Naive thymus-derived CD4-positive, alpha-beta T cell (primary cell): ENCODE measurements at regions not wholly inside any gene's neighbourhood (a gene's known extent, or its start where the extent isn't known, plus 50 kb on each side); places are given as distances from the start of the nearest gene placed in this dataset.

Experiments used
- ATAC-seq: fragments of 150-1000 bp; cut with Tn5 transposase; 2 replicates; pipeline ENCODE4 v1.10.0; 2021; ENCODE audit warnings: mild to moderate bottlenecking, moderate library complexity
- CTCF ChIA-PET: fragments of 350-600 bp; sonication (Branson Sonifier 250); formaldehyde crosslinking; loops from one replicate; lab custom pipeline; 2021; ENCODE audit warnings: antibody characterized with exemption; lab: Charles Lee
- POLR2A ChIA-PET: fragments of 350-600 bp; sonication (Branson Sonifier 250); formaldehyde crosslinking; loops from one replicate; lab custom pipeline; 2021; ENCODE audit warnings: antibody characterized with exemption, inconsistent platforms; lab: Charles Lee
- DNase-seq, 9 donors: peaks; one replicate each; pipeline versions ENCODE4 v3.0.0 to v3.0.0-alpha.2; 2020 to 2022; ENCODE audit warnings: mixed read lengths in 1 of 9
- H3K27ac ChIP-seq: one replicate; pipeline ENCODE4 v1.7.0; 2013; ENCODE audit warnings: mild to moderate bottlenecking, low read depth, low read length, moderate library complexity
- H3K27me3 ChIP-seq, 2 donors: one replicate each; pipeline ENCODE4 v1.7.0; 2013; ENCODE audit warnings: low read length in 2 of 2, mild to moderate bottlenecking in 2 of 2, moderate library complexity in 2 of 2; ENCODE audit not compliant: control insufficient read depth in 2 of 2, insufficient read depth in 2 of 2
- H3K36me3 ChIP-seq, 3 experiments: 1 replicate in 2 of 3; 2 replicates in 1 of 3; pipeline ENCODE4 v1.7.0; 2013; ENCODE audit warnings: low read length in 3 of 3, mild to moderate bottlenecking in 3 of 3, moderate library complexity in 1 of 3; ENCODE audit not compliant: insufficient read depth in 3 of 3, control insufficient read depth in 2 of 3
- H3K4me1 ChIP-seq, 2 donors: one replicate each; pipeline ENCODE4 v1.7.0; 2013; ENCODE audit warnings: low read length in 2 of 2, mild to moderate bottlenecking in 2 of 2, moderate library complexity in 1 of 2; ENCODE audit not compliant: control insufficient read depth in 2 of 2, insufficient read depth in 2 of 2
- H3K4me3 ChIP-seq: 2 replicates; pipeline ENCODE4 v1.7.0; 2013; ENCODE audit warnings: mild to moderate bottlenecking, low read length
- H3K9me3 ChIP-seq, 3 experiments: 1 replicate in 2 of 3; 2 replicates in 1 of 3; pipeline ENCODE4 v1.7.0; 2013; ENCODE audit warnings: low read length in 3 of 3; ENCODE audit not compliant: control insufficient read depth in 2 of 3
- H3K27ac Mint-ChIP-seq, 9 donors: one replicate each; pipeline ENCODE4 v1.8.0; 2020 to 2022; ENCODE audit warnings: mixed read lengths in 9 of 9, mild to moderate bottlenecking in 8 of 9, moderate library complexity in 5 of 9, inconsistent platforms in 2 of 9
- H3K27me3 Mint-ChIP-seq, 5 donors: one replicate each; pipeline ENCODE4 v1.8.0; 2021 to 2022; ENCODE audit warnings: mixed read lengths in 5 of 5, mild to moderate bottlenecking in 1 of 5
- H3K36me3 Mint-ChIP-seq, 5 donors: one replicate each; pipeline ENCODE4 v1.8.0; 2020 to 2022; ENCODE audit warnings: mixed read lengths in 5 of 5, mild to moderate bottlenecking in 3 of 5, inconsistent platforms in 1 of 5
- H3K4me1 Mint-ChIP-seq, 7 donors: one replicate each; pipeline ENCODE4 v1.8.0; 2020 to 2022; ENCODE audit warnings: mixed read lengths in 7 of 7, mild to moderate bottlenecking in 3 of 7, inconsistent platforms in 1 of 7
- H3K4me3 Mint-ChIP-seq, 10 donors: one replicate each; pipeline ENCODE4 v1.8.0; 2020 to 2022; ENCODE audit warnings: mild to moderate bottlenecking in 10 of 10, mixed read lengths in 10 of 10, moderate library complexity in 6 of 10, inconsistent platforms in 2 of 10
- H3K9me3 Mint-ChIP-seq, 11 donors: one replicate each; pipeline ENCODE4 v1.8.0; 2020 to 2022; ENCODE audit warnings: mixed read lengths in 11 of 11, mild to moderate bottlenecking in 4 of 11, inconsistent platforms in 1 of 11, moderate library complexity in 1 of 11
- intact Hi-C, 2 donors: fragments of 100-400 bp; cut with micrococcal nuclease; formaldehyde crosslinking; loops; one replicate each; pipeline ENCODE4 v1.15.1; 2023

GRCh38 chr14:22025879-22026278, 352.3 kb upstream of the OR4E1 start:
- intact Hi-C loops: no loop called here
- no peak overlapping the region for H3K4me3 ChIP-seq
- peaks cover 0 to 7% (median 5%) of the 10 kb centered on the region in 7 donors for H3K4me1 Mint-ChIP-seq
- H3K9me3 ChIP-seq: no peaks in the 10 kb centered on the region
- no peaks in the 10 kb centered on the region for H3K36me3 Mint-ChIP-seq
- no peak overlapping the region for H3K27ac Mint-ChIP-seq
- ATAC-seq (no peak), DNase-seq (no peak)
- ChIA-PET CTCF (interaction anchor here (1.2 kb wide), 1 partner anchor 14 kb away, joined by 4 read pairs; no protein-coding TSS in a partner anchor), POLR2A (interaction anchor here (1.5 kb wide), 1 partner anchor 16 kb away, joined by 7 read pairs; no protein-coding TSS in a partner anchor)
- no peaks in the 10 kb centered on the region for H3K27me3 ChIP-seq
- H3K36me3 ChIP-seq: no peaks in the 10 kb centered on the region
- H3K4me1 ChIP-seq: no peaks in the 10 kb centered on the region
- H3K4me3 Mint-ChIP-seq: no peak overlapping the region
- H3K9me3 Mint-ChIP-seq: peaks cover 0 to 1% (median 0%) of the 10 kb centered on the region in 11 donors
- H3K27ac ChIP-seq: no peak overlapping the region
- H3K27me3 Mint-ChIP-seq: peaks cover 0 to 16% (median 0%) of the 10 kb centered on the region in 5 donors

- intact Hi-C loops: no loop called here
- no peaks in the 10 kb centered on the region for H3K36me3 ChIP-seq
- H3K27me3 ChIP-seq: no peaks in the 10 kb centered on the region
- DNase-seq: no peak
- H3K36me3 Mint-ChIP-seq: no peaks in the 10 kb centered on the region
- no peaks in the 10 kb centered on the region for H3K9me3 ChIP-seq
- H3K27me3 Mint-ChIP-seq: peaks cover 0 to 19% (median 0%) of the 10 kb centered on the region in 5 donors
- no peak overlapping the region for H3K4me3 ChIP-seq
- no peak overlapping the region for H3K4me3 Mint-ChIP-seq
- ChIA-PET CTCF (no interaction called here), POLR2A (no interaction called here)
- no peak for ATAC-seq
- H3K4me1 Mint-ChIP-seq: peaks cover 0 to 12% (median 6%) of the 10 kb centered on the region in 7 donors
- peak overlapping the region in 1 of 9 donors; percentile 78 for H3K27ac Mint-ChIP-seq
- no peak overlapping the region for H3K27ac ChIP-seq
- no peaks in the 10 kb centered on the region for H3K4me1 ChIP-seq
- peaks cover 0 to 1% (median 0%) of the 10 kb centered on the region in 11 donors for H3K9me3 Mint-ChIP-seq
These were observed 350.5 kb upstream of the OR4E1 start for GRCh38 chr14:22024137-22024536.

DNA sequence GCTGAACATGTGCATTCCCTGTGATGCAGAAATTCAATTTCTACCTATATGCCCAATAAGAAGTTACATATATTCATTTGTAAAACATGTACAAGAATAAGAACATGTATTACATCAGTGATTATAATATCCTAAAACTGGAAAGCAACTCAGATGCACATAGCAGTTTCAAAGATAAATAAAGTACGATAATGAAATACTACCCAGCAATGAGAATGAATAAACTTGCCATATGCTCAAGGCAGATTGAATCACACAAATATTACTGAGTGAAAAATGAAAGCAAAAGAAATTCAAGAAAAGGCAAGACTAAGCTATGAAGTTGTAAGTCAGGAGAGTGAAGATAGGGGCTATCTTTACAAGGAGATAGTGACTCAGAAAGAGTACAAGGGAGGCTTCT, 345.3 kb upstream of the OR4E1 start:
- ATAC-seq: no peak
- no peaks in the 10 kb centered on the region for H3K9me3 Mint-ChIP-seq
- ChIA-PET CTCF (no interaction called here), POLR2A (no interaction called here)
- intact Hi-C loops: no loop called here
- no peak overlapping the region for H3K4me3 Mint-ChIP-seq
- H3K4me1 Mint-ChIP-seq: peaks cover 0 to 6% (median 4%) of the 10 kb centered on the region in 7 donors
- no peak overlapping the region for H3K27ac ChIP-seq
- H3K27me3 ChIP-seq: no peaks in the 10 kb centered on the region
- H3K27me3 Mint-ChIP-seq: peaks cover 0 to 7% (median 0%) of the 10 kb centered on the region in 5 donors
- H3K9me3 ChIP-seq: no peaks in the 10 kb centered on the region
- H3K27ac Mint-ChIP-seq: peak overlapping the region in 1 of 9 donors; percentile 28
- no peaks in the 10 kb centered on the region for H3K36me3 Mint-ChIP-seq
- no peak for DNase-seq
- no peaks in the 10 kb centered on the region for H3K4me1 ChIP-seq
- no peaks in the 10 kb centered on the region for H3K36me3 ChIP-seq
- H3K4me3 ChIP-seq: no peak overlapping the region

DNA sequence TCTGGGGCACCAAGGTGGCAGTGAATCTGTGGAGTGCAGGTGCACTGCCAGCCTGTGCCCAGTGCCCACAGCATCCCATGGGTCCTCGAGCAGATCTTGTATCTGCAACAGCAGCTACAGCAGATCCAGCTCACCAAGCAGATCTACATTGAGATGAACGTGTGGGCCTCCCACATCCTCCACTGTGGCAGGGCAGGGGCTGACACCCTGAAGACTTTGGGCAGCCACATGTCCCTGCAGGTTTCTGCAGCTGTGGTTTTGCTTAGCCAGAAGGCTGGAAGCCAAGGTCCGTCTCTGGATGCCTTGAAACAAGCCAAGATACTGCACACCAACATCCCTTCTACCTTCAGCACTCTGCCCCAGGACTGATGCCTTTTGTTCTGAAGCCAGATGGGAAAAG, 338.8 kb upstream of the OR4E1 start:
- H3K36me3 ChIP-seq: no peaks in the 10 kb centered on the region
- H3K27me3 ChIP-seq: no peaks in the 10 kb centered on the region
- intact Hi-C loops: no loop called here
- no peaks in the 10 kb centered on the region for H3K27me3 Mint-ChIP-seq
- no peaks in the 10 kb centered on the region for H3K9me3 ChIP-seq
- H3K4me1 ChIP-seq: peaks cover 0 to 6% of the 10 kb centered on the region in 2 donors
- CTCF ChIA-PET: no interaction called here
- peaks cover 2 to 12% (median 6%) of the 10 kb centered on the region in 7 donors for H3K4me1 Mint-ChIP-seq
- H3K9me3 Mint-ChIP-seq: peaks cover 0 to under 1% (median 0%) of the 10 kb centered on the region in 11 donors
- no peak overlapping the region for H3K27ac ChIP-seq
- peaks cover 0 to 1% (median 0%) of the 10 kb centered on the region in 5 donors for H3K36me3 Mint-ChIP-seq
- no peak overlapping the region for H3K27ac Mint-ChIP-seq
- DNase-seq (no peak), ATAC-seq (no peak)
- POLR2A ChIA-PET: no interaction called here
- H3K4me3 Mint-ChIP-seq: no peak overlapping the region
- no peak overlapping the region for H3K4me3 ChIP-seq

GRCh38 chr14:22011253-22011642, 337.6 kb upstream of the OR4E1 start:
- no peak for DNase-seq
- POLR2A ChIA-PET: no interaction called here

DNA sequence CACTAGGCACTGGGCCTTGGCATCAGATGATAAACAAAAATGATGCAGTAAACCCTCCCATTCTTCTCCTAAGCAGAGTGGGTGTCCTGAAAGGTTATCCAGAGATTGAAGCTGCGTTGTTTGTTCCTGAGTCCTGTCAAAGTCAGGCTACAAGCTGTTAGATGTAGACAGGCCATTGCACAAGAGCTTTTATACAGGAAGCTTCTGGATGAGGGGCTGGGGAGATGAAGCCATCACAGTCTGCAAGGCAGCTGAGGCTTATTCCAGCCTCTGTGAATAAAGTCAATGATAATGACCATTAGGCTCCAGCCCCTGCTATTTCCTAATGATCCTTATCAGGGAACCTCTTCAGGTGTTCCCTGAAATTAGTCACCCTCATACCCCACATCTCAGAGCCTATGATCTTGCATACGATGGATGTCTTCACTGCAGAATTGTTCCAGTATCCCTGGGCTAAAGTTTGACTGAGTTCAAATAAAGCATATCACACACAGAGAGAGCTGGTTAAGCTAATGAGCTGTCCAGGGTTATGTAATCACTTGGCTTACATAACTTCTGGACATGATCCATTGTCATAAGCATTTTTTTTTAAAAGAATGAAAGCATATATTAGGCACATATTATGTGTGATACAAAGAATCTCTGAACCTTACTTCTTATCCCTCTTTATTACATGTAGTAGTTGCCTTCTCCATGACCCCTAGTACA, 337.1 kb upstream of the OR4E1 start:
- no peak for ATAC-seq
- Mint-ChIP-seq H3K9me3 (peaks cover 0 to 1% (median 0%) of the 10 kb centered on the region in 11 donors), H3K4me1 (peaks cover 2 to 21% (median 16%) of the 10 kb centered on the region in 7 donors), H3K27ac (peak overlapping the region in 4 of 9 donors; percentile 34 to 82 (median 42)), H3K27me3 (no peaks in the 10 kb centered on the region), H3K36me3 (peaks cover 0 to 10% (median 3%) of the 10 kb centered on the region in 5 donors), H3K4me3 (no peak overlapping the region)
- peaks cover 0 to 9% of the 10 kb centered on the region in 2 donors for H3K4me1 ChIP-seq
- no peak for DNase-seq
- no peaks in the 10 kb centered on the region for H3K36me3 ChIP-seq
- no peaks in the 10 kb centered on the region for H3K9me3 ChIP-seq
- intact Hi-C loops: no loop called here
- no peaks in the 10 kb centered on the region for H3K27me3 ChIP-seq
- no peak overlapping the region for H3K4me3 ChIP-seq
- ChIA-PET POLR2A (interaction anchor here (0.8 to 2.0 kb wide), 2 partner anchors 16 to 33 kb away, joined by 4 to 7 read pairs; no protein-coding TSS in a partner anchor), CTCF (no interaction called here)
- H3K27ac ChIP-seq: no peak overlapping the region

More at GRCh38 chr14:22011253-22011642, 337.6 kb upstream of the OR4E1 start:
- peaks cover 0 to 1% (median 0%) of the 10 kb centered on the region in 11 donors for H3K9me3 Mint-ChIP-seq
- H3K27me3 Mint-ChIP-seq: no peaks in the 10 kb centered on the region
- peak overlapping the region in 2 of 9 donors; percentile 41 to 44 for H3K27ac Mint-ChIP-seq
- H3K36me3 ChIP-seq: no peaks in the 10 kb centered on the region
- ATAC-seq: no peak
- H3K4me1 Mint-ChIP-seq: peaks cover 2 to 21% (median 16%) of the 10 kb centered on the region in 7 donors
- intact Hi-C loops: no loop called here
- no peak overlapping the region for H3K4me3 Mint-ChIP-seq
- H3K9me3 ChIP-seq: no peaks in the 10 kb centered on the region
- H3K27me3 ChIP-seq: no peaks in the 10 kb centered on the region
- H3K4me3 ChIP-seq: no peak overlapping the region
- H3K27ac ChIP-seq: no peak overlapping the region
- H3K36me3 Mint-ChIP-seq: peaks cover 0 to 10% (median 3%) of the 10 kb centered on the region in 5 donors
- peaks cover 0 to 9% of the 10 kb centered on the region in 2 donors for H3K4me1 ChIP-seq
- CTCF ChIA-PET: no interaction called here
